Amniotic stem cell (primary cell): ENCODE measurements at regions not wholly inside any gene's neighbourhood (a gene's known extent, or its start where the extent isn't known, plus 50 kb on each side); places are given as distances from the start of the nearest gene placed in this dataset.
"Not testable (repeated sequence)": the region's sequence is repeated elsewhere in the genome, so short reads cannot be mapped to it uniquely, and the experiment has no call there.

Experiments
- DNase-seq: peaks from one replicate; lab custom pipeline; 2025; lab: John Stamatoyannopoulos, UW

DNA sequence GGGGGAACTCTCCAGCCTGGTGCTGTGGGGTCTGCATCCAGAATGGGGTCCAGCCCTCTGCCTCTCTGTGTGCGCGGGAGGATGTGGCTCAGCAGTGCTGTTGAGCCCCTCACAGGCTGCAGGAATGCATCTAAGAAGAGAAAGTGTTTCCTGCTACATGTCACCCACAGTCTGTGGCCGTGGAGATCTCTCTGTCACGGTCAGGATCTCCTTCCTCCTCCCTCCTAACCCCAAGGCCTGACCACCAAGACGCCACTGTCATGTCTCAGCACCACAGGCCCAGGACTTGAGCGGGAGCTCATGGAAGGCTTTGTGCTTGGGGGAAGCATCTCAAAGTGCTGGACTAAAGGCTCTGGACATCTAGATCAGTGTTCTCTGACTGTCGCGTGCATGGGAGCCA is 90.1 kb downstream of the SREK1 start:
- no peak for DNase-seq

DNA sequence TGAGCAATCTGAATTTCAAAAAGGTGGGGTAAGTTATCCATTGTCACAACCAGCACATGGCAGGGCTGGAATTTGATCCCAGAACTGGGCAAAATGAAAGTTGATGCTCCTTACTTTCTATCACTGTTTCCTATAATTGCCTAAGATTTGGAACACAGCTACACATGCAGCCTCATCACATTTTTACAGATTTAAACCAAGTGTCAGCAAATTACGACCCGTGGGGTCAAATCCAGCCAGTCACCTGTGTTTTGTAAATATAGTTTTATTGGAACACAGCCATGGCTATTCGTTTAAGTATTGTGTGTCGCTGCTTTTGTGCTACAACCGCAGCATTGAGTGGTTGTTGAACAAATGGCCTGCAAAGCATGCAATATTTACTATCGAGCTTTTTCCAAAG is 94.3 kb downstream of the SREK1 start:
- DNase-seq: no peak

DNA sequence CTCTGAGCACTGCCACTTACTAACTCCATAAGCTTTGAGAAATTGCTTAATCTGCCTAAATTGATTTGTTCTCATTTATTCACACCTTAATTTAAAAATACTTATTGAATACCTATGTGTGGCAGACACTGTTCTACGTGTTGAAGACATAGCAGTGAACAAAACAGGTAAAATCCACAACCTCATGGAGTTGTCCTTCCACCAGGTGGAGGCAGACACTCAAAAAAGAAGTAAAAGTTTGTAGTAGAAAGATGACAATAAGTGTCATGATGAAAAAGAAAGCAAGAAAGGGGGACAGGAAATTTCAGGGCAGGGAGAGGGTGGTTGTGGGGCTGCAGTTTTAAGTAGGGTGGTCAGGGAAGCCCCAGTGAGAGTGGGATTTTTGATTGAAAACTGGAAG is 94.9 kb downstream of the SREK1 start:
- DNase-seq: no peak

DNA sequence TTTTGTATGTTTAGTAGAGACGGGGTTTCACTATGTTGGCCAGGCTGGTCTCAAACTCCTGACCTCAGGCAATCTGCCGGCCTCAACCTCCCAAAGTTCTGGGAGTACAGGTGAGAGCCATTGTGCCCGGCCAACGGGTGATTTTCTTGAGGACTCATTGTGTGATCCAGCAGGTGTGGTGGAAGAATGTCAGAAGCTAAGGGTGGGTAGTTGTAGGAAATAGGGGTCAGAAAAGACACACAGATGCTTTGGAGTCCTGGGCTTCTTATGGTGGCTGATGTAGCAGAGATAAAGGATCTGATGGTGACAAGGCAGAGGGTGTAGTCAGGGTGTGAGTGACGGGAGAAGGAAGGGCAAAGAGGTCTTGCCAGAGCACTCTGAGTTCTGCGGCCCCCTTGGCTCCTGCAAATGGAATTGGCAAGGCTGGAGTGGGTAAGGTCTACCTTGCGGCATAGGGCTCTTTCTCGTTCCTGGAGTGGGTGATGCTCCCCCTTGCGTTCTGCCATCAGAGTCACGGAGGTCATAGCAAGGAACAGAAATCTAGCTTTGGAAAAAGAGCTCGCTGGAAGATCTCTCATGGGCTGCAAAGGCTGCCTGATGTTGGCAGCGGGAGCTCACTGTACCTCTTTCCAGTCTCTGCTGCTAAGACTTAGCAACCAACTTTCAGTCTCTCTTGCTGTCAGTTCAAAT is 97.2 kb downstream of the SREK1 start:
- no peak for DNase-seq

DNA sequence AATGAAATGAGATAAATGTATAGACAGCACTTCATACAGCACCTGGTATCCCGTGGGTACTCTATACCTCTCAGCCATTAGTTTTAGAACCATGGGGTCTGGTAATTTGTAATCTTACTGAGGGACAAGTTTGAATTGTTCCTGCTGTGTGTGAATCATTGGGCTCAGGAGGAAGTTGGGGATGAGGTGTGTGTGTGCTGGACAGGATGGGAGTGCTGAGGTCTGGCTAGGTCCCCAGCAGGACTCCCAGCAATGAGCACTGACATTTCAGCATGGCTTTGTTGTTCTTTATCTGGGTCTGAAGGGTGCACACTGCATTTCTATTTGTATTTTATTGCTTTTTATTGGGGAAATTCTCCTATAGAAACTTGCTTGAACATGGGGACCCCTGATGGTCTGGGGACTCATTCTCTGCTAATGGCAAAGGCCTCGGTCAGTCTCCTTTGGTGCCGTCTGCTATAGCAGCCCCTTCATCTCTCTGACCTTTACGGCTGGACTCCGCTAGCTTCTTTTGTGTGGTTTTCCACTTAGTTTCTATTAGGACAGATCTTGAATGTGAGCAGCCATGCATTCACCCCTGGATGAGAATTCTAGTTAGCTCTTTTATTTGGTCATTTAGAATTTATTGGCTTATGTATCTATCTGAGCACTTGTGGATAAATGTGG is 98.1 kb downstream of the SREK1 start:
- no peak for DNase-seq

DNA sequence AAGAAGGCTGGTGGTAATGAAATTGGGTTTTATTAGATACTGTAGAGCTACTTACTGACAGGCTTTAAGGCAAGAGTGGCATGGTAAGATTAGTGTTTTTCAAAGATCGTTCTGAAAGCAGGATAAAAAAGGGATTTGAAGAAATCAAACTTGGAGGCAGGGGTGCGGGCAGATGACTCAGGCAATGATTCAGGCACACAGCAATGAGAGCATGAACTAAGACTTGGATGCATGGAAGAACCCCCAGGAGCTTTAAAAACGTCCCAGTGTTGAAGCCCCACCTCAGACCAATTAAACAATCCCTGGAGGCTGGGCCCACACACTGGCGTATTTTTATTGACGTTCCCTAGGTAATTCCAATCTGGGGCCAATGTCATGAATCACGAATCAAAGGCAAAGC is 102.5 kb downstream of the SREK1 start:
- DNase-seq: peak; percentile 6

DNA sequence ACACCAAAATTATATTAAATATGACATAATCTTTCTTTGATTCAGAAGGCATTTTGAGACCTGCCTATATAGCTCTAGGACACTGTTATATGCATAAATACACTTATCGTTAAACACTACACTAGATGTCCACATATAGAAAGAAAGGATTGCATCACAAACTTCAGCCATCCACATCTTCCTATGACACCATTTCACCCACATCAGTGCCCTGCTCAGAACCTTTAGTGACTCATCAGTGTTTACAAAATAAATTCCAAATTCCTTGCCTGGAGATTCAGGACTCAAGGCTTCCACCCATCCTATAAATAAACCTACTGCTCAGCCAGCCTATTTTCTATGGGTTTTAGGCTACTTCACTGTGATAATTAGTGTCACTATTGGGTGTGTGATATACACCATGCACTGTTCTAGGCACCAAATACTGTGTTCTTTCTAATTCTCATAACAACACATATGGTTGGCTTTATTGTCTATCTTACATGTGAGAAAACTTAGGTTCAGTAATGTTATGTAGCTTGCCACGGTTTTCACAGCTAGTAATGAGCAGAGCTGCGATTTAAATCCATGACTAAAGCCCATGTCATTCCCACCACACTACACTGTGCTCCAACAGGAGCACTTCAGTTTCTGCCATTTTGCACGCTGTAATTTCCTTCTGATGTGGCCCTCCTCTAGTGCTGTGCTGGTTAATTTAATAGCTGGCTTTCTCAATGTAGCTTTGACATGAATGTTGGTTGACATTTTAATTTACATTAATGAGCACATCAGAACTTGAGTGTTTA is 103.3 kb downstream of the SREK1 start:
- peak; percentile 69 for DNase-seq

DNA sequence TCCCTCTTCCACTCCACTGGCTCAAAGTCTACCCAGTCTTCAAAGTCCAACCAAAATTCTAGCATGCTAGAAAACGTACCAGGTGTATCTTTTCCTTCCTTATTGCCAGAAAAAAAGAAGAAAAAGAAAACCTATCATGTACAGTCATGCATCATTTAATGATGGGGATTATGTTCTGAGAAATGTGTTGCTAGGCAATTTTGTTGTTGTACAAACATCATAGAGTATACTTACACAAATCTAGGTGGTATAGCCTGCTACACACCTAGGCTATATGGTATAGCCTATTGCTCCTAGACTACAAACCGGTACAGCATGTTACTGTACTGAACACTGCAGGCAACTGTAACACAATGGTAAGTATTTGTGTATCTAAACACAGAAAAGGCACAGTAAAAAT is 104.8 kb downstream of the SREK1 start:
- DNase-seq: no peak

DNA sequence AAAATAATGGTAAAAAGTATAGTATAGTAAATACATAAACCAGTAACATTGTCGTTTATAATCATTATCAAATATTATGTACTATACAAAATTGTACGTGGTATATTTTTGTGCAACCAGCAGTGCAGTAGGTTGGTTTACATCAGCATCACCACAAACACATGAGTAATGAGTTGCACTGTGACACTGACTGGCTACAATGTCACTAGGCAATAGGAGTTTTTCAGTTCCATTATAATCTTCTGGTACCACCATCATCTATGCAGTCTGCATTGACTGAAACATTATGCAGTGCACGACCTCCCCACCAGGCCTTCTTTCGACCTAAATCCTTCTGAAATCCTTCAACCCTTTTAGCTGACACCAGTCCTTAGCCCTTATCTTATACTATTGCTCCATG is 105.8 kb downstream of the SREK1 start:
- DNase-seq: no peak

DNA sequence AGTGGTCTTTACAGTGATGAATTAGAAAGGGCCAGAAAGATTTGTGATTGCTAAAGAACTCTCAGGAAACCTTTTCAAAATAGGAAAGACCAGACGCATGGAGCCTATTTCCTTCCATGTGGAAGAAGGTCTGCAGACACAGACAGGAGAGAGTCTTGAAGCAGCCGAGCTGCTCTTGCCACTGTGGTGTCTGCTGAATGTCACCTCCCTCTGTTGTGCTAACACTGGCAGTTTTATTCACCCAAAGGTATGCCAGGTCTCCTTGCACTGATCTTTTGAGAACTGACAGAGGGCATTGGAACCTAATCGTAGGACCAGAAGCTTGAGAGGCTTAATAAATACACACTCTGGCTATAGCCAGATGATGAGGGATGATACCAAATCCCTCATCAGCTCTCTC is 108.7 kb downstream of the SREK1 start:
- DNase-seq: no peak

DNA sequence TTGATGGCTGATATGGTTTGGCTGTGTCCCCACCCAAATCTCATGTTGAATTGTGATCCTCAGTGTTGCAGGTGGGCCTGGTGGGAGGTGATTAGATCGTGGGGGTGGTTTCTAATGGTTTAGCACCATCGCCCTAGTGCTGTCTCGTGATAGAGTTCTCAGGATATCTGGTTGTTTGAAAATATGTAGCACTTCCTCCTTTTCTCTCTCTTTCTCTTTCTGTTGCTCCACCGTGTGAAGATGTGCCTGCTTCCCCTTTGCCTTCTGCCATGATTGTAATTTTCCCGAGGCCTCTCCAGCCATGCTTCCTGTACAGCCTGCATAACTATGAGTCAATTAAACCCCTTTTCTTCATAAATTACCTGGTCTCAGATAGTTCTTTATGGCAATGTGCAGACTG is 111.6 kb downstream of the SREK1 start:
- DNase-seq: no peak

DNA sequence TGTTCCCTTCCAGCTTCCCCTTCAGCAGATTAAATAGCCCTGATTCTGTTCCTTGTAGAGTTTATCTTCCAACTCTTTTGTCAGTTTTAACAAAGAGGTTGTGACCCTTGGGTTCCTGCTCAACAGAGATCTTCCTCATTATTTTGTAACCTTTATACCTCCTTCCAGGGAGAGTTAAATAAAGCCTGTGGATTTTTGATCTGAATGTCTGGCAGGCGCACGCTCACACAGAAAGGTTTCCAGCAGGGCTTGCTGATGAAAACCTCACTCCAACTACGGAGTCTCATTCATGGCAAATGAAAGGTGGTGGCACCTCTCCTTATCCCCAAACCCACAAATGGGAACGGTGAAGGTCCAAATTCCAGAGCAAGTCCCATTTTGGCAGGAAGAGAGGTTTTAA is 129.0 kb downstream of the SREK1 start:
- no peak for DNase-seq

DNA sequence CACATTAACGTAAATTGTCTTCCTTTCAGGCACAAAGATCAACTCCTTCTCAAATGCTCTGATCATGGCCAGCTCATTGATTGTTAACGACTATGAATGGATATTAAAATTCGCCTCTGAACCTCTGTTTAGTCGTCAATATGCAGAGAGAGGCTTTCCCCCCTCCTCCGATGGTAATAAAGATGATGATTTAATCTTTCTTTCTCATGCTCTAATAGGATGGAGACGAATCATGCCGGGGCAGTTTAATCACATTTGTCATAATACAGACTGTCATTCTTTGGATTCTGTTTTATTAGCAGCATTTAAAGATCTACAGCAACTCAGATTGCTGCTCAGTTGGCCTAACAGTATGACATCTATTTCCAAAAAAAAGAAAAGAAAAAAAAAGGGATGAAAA is 132.9 kb downstream of the SREK1 start:
- DNase-seq: no peak

DNA sequence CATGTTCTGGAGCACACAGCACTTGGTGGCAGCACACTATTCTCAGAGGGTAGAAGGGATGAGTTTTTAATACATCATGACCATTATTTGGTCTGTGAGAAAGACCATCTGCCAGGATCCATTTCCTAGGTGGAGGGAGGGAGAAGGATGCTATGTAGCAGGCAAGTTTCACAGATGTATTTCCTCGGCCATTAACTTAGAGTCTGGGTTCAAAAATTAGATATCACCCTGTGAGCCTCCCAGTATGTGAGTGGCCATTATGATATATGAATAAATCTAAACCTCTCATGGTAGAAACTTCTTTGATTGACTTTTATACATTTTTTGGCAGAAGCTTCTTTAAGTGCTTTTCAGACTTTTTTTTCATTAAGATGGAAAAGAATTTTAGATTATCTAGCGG is 133.9 kb downstream of the SREK1 start:
- DNase-seq: no peak

DNA sequence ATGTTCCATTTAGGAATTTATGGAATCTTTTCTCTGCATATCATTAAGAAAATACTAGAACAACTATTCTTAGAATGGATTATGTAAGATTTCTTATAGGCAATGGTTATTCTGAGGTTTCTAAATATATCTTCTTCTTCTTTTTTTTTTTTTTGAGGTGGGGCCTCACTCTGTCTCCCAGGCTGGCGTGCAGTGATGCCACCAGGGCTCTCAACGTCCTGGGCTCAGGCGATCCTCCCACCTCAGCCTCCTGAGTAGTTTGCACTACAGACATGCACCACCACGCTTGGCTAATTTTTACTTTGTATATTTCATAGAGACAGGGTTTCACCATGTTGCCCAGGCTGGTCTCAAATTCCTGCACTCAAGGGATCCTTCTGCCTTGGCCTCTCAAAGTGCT is 137.2 kb downstream of the SREK1 start:
- DNase-seq: no peak

DNA sequence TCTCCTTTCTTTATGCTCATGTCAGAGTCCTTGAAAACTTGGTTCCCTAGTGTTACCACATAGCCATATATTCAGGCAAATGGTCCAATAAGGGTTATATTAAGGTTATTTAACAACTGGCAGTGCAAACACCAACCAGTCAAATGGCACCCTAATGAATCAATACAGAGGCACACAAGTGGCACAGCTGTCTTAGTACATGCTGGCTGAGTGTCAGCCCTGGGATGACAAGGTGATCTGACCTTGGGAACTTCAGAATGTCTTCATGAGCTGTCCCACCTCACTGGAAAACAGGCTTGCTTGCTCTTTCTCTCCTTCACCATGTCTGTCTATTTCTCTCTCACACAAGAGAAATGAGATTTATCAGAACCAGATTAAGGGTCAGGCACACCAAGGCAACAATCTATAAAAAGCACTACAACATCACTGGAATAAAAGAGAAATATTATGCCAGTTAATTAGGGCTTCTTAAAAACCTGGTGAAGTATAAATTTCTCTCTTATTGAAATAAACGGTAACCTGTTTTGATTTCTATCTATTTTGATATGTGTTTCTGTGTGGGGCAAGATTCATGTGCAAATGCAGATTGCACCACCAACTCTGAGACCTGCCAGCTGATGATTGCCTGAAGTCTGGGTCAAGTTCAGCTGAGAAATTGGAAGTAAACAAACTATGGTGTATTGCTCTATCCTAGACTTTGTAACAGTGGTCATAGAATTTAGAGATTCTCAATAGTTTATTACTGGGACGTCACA is 140.7 kb downstream of the SREK1 start:
- DNase-seq: no peak

DNA sequence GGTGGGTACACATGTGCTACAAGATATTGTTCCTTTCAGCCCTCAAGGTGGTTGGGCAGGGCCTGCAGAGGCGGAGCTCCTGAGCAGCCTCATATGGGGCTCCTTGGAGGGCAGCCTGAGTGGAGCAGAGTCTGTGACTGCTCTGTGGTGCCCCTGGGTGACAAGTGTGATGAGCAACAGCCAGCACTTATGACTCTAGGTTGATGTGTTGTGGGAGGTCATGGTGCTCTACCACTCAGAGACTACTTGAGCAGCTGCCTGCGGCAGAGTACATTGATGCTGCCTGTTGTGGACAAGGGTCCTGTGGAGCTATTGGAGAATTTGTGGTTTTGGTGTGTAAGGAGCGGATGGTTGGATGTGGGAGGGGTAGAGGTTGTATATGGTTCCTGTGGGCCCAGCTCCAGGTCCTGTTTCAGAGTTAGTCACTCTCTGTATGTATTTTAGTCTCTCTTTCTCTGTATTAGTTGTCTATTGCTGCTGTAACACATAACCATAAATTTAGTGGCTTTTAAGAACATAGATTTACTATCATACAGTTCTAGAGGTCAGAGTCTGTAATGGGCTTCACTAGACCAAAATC is 141.3 kb downstream of the SREK1 start:
- DNase-seq: no peak

DNA sequence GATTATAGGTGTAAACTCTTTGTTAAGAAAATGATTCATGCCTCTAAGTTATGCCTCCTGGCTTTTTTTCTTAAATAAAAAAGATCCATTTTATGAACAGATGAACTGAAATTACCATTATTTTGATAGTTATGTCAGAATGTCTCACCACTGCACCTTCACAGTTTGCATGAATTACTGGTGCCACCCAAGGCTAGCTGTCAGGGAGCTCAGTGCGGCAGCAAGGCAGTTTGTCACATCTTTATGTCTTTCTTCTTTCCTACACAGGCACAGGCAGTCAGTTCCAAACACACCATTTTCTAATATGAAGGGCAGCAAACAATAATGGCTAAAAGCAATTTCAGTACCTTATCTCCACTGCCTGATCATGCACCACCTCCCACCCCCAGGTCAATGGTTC is 147.7 kb downstream of the SREK1 start:
- no peak for DNase-seq

DNA sequence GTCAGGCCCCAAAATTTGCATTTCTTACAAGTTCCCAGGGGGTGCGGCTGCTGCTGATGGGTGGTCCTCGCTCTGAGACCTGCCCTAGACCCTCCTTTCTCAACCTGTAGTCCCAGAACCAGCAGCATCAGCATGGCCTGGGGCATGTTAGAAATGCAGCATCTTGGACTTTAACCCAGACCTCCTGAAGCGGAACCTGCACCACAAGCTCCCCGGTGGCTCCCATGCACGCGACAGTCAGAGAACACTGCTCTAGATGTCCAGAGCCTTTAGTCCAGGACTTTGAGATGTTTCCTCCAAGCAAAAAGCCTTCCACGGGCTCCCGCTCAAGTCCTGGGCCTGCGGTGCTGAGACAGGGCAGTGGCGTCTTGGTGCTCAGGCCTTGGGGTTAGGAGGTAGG is 149.8 kb downstream of the SREK1 start:
- not testable (repeated sequence) for DNase-seq

DNA sequence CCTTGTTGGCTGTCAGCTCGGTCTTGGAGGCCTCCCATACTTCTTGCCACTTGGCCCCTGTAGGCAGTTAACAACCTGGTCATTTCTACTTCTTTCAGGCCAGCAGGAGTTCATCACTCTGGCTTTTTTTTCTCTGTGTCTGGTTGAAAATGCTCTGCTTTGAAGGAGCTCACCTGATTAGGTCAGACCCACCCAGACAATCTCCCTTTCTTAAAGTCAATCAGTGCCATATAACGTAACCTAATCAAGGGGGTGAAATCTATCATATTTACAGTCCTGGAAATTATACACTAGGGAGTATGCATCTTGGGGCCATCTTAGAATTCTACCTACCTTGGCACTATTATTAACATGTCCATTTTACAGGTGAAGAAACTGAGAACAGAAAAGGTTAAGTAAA is 155.4 kb downstream of the SREK1 start:
- DNase-seq: no peak

DNA sequence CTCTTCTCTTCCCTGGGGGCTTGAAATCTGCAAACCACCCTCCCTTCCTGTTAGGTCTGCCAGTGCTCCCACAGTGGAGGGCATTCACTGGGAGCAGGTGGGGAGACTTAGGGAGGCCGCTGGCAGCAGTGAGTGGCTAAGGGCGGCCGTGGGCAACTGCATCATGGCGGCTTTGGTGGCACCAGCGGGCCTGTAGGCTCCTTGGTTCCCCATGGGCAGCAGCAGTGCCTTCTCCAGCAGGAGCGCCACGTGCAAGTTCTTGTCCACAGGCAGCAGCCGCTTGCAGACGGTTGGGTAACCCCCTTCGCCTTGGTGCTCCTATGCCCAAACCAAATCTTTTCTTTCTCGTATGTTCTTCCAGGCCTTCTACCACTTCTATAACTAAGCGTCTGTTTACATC is 158.2 kb downstream of the SREK1 start:
- DNase-seq: no peak
